ENCODE measurements at regions not wholly inside any gene's neighbourhood (a gene's known extent, or its start where the extent isn't known, plus 50 kb on each side); places are given as distances from the start of the nearest gene placed in this dataset.

DNA sequence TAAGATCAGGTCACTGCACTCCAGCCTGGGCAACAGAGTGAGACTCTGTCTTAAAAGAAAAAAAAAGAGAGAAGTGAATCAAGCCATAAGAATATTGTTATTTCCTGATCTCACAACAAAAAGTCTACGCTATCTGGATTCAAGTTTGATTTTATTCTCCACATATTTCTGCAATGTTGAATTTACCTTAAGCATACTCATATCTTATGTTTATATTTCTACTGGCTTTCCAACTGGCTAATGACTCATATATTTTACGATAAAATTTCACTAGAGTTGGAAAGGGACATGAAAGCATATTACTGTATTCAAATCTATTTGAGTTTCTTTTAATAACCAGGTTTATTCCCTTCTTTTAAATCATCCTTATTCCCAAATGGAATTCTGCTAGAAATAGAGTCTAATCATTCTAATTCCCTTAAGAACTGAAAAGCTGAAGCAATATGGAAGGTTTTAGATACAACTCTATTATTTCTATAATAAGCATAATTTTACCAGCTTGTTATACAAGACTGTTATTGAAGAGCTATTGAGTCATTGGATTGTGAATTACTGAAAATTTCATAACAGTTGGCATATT lies 276.9 kb upstream of the HS3ST5 start:
- H3K36me3 ChIP-seq (ENCODE audit: insufficient read depth, insufficient read length, low read length) = no peaks in the 10 kb centered on the region
- H3K4me3 ChIP-seq (ENCODE audit: insufficient read length, low read depth) = no peak overlapping the region
- H3K27me3 ChIP-seq (ENCODE audit: insufficient read depth, insufficient read length) = no peaks in the 10 kb centered on the region
- no peak for DNase-seq (ENCODE audit: low read depth, low spot score)
- no peaks in the 10 kb centered on the region for H3K4me1 ChIP-seq (ENCODE audit: insufficient read depth, insufficient read length)
- no peak overlapping the region for H3K9ac ChIP-seq (ENCODE audit: insufficient read length, low read depth)
- TF ChIP-seq YY1 (IDR thresholded peaks at IDR 0.05; ENCODE audit: insufficient read depth, insufficient read length) = no peak
- no peak for TF ChIP-seq SUZ12 (IDR thresholded peaks at IDR 0.05; ENCODE audit: extremely low read depth, insufficient read depth, insufficient read length)
- TF ChIP-seq ZNF274 (IDR thresholded peaks at IDR 0.05; ENCODE audit: low read depth, low read length) = no peak
- no peaks in the 10 kb centered on the region for H3K9me3 ChIP-seq (ENCODE audit: insufficient read depth, low read length)

DNA sequence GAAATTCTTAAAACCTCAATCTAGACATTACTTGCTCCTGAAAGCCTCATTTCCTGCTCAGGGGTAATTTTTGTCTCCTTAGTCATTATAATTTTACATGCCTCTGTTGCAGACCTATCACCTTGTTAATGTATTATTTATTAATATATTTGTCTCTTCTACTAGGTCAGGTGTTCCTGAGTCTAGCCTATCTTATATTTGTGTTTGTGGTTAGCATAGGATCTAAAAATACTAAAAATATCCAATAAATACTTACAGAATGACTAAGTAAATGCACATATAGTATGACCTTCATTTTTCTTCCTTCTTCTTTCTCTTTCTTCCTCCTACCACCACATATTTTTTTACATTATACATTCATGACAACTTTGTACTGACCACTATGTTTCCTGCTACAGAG lies 268.9 kb upstream of the HS3ST5 start:
- Histone ChIP-seq H3K9me3 (ENCODE audit: insufficient read depth, low read length) (no peaks in the 10 kb centered on the region), H3K4me3 (ENCODE audit: insufficient read length, low read depth) (no peak overlapping the region), H3K4me1 (ENCODE audit: insufficient read depth, insufficient read length) (no peaks in the 10 kb centered on the region), H3K27me3 (ENCODE audit: insufficient read depth, insufficient read length) (no peaks in the 10 kb centered on the region), H3K36me3 (ENCODE audit: insufficient read depth, insufficient read length, low read length) (no peaks in the 10 kb centered on the region), H3K9ac (ENCODE audit: insufficient read length, low read depth) (no peak overlapping the region)
- TF ChIP-seq YY1 (IDR thresholded peaks at IDR 0.05; ENCODE audit: insufficient read depth, insufficient read length) = no peak
- no peak for TF ChIP-seq SUZ12 (IDR thresholded peaks at IDR 0.05; ENCODE audit: extremely low read depth, insufficient read depth, insufficient read length)
- no peak for TF ChIP-seq ZNF274 (IDR thresholded peaks at IDR 0.05; ENCODE audit: low read depth, low read length)
- no peak for DNase-seq (ENCODE audit: low read depth, low spot score)

DNA sequence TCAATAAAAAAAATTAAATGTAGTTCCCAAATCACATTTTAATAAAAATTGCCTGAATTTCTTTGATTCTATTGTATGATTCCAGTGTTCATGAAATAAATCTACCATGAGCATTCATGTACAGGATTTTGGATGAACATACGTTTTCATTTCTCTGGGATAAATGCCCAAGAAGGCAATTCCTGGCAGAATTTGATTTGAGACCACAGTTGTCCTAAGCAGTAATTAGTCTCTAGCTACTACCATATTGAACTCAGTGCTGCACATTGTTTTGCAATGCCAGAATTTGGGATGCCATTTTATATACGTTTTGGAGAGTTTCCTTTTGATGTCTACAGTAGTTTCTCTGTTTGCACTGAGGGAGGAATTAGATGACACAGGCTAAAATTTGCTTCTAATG lies 265.3 kb upstream of the HS3ST5 start:
- no peaks in the 10 kb centered on the region for H3K27me3 ChIP-seq (ENCODE audit: insufficient read depth, insufficient read length)
- no peaks in the 10 kb centered on the region for H3K9me3 ChIP-seq (ENCODE audit: insufficient read depth, low read length)
- TF ChIP-seq SUZ12 (IDR thresholded peaks at IDR 0.05; ENCODE audit: extremely low read depth, insufficient read depth, insufficient read length) (no peak), ZNF274 (IDR thresholded peaks at IDR 0.05; ENCODE audit: low read depth, low read length) (no peak), YY1 (IDR thresholded peaks at IDR 0.05; ENCODE audit: insufficient read depth, insufficient read length) (no peak)
- no peaks in the 10 kb centered on the region for H3K4me1 ChIP-seq (ENCODE audit: insufficient read depth, insufficient read length)
- no peak for DNase-seq (ENCODE audit: low read depth, low spot score)
- no peak overlapping the region for H3K9ac ChIP-seq (ENCODE audit: insufficient read length, low read depth)
- no peak overlapping the region for H3K4me3 ChIP-seq (ENCODE audit: insufficient read length, low read depth)
- H3K36me3 ChIP-seq (ENCODE audit: insufficient read depth, insufficient read length, low read length) = no peaks in the 10 kb centered on the region

DNA sequence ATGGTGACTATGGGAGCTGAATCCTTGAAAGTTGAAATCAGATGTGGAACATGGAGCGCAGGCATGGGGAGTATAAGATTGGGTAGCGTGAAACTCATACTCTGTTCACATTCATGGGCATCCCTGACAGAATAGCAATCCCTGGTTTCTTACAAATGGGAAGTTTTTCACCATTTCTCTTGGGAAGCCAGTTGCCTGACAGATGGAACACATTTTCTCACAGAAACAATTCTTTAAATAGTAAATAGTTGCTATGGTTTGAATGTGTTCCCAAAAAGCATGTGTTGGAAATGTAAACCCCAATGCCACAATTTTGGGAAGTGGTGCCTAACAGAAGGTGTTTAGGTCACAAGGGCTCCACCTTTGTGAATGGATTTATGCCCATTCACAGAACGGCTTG lies 262.8 kb upstream of the HS3ST5 start:
- no peak overlapping the region for H3K9ac ChIP-seq (ENCODE audit: insufficient read length, low read depth)
- TF ChIP-seq YY1 (IDR thresholded peaks at IDR 0.05; ENCODE audit: insufficient read depth, insufficient read length) = no peak
- no peaks in the 10 kb centered on the region for H3K9me3 ChIP-seq (ENCODE audit: insufficient read depth, low read length)
- no peaks in the 10 kb centered on the region for H3K36me3 ChIP-seq (ENCODE audit: insufficient read depth, insufficient read length, low read length)
- DNase-seq (ENCODE audit: low read depth, low spot score) = no peak
- no peaks in the 10 kb centered on the region for H3K4me1 ChIP-seq (ENCODE audit: insufficient read depth, insufficient read length)
- no peaks in the 10 kb centered on the region for H3K27me3 ChIP-seq (ENCODE audit: insufficient read depth, insufficient read length)
- no peak overlapping the region for H3K4me3 ChIP-seq (ENCODE audit: insufficient read length, low read depth)

DNA sequence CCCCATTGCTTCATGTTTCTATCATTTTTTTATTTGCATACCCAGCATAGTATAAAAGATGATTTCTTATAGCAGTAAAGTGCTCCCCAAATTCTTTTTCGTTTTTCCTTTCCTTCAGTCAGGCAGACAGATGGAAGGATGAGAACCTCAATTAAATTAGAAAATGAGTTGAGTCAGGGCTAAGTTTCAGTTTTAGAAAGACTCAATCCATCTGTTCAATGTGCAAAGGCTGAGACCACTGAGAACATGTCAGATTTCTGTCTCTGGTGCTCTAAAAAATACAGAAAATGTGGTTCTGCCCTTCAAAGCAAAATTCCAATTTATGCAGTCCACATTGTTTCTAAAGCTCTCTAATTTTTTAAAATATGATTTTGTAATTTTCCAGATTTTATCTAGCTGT lies 257.6 kb upstream of the HS3ST5 start:
- Histone ChIP-seq H3K36me3 (ENCODE audit: insufficient read depth, insufficient read length, low read length) (no peaks in the 10 kb centered on the region), H3K27me3 (ENCODE audit: insufficient read depth, insufficient read length) (no peaks in the 10 kb centered on the region), H3K9me3 (ENCODE audit: insufficient read depth, low read length) (no peaks in the 10 kb centered on the region), H3K4me1 (ENCODE audit: insufficient read depth, insufficient read length) (no peaks in the 10 kb centered on the region), H3K9ac (ENCODE audit: insufficient read length, low read depth) (no peak overlapping the region), H3K4me3 (ENCODE audit: insufficient read length, low read depth) (no peak overlapping the region)
- TF ChIP-seq YY1 (IDR thresholded peaks at IDR 0.05; ENCODE audit: insufficient read depth, insufficient read length) = no peak
- no peak for TF ChIP-seq ZNF274 (IDR thresholded peaks at IDR 0.05; ENCODE audit: low read depth, low read length)
- no peak for TF ChIP-seq SUZ12 (IDR thresholded peaks at IDR 0.05; ENCODE audit: extremely low read depth, insufficient read depth, insufficient read length)
- no peak for DNase-seq (ENCODE audit: low read depth, low spot score)

DNA sequence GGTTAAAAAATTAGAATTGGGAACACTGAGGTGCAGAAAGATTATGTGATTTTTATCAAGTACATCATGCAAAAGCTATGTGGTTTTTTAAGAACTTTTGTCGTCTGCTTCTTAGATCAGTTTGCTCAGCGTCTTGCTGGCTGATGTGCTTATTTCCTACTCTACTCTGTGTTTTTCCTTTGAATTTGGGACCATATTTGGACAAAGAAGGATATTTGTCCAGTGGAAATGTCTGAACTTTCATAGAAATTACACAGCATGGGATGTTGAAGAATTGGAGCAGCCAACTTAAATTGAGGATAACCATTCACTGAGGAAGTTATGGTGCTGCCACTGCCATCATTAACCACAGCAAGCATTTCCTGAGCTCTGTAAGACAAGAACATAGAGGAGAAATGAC lies 252.8 kb upstream of the HS3ST5 start:
- Histone ChIP-seq H3K36me3 (ENCODE audit: insufficient read depth, insufficient read length, low read length) (no peaks in the 10 kb centered on the region), H3K4me1 (ENCODE audit: insufficient read depth, insufficient read length) (no peaks in the 10 kb centered on the region), H3K9me3 (ENCODE audit: insufficient read depth, low read length) (no peaks in the 10 kb centered on the region), H3K4me3 (ENCODE audit: insufficient read length, low read depth) (no peak overlapping the region), H3K9ac (ENCODE audit: insufficient read length, low read depth) (no peak overlapping the region), H3K27me3 (ENCODE audit: insufficient read depth, insufficient read length) (no peaks in the 10 kb centered on the region)
- no peak for DNase-seq (ENCODE audit: low read depth, low spot score)
- TF ChIP-seq YY1 (IDR thresholded peaks at IDR 0.05; ENCODE audit: insufficient read depth, insufficient read length) = no peak
- no peak for TF ChIP-seq ZNF274 (IDR thresholded peaks at IDR 0.05; ENCODE audit: low read depth, low read length)
- TF ChIP-seq SUZ12 (IDR thresholded peaks at IDR 0.05; ENCODE audit: extremely low read depth, insufficient read depth, insufficient read length) = no peak

DNA sequence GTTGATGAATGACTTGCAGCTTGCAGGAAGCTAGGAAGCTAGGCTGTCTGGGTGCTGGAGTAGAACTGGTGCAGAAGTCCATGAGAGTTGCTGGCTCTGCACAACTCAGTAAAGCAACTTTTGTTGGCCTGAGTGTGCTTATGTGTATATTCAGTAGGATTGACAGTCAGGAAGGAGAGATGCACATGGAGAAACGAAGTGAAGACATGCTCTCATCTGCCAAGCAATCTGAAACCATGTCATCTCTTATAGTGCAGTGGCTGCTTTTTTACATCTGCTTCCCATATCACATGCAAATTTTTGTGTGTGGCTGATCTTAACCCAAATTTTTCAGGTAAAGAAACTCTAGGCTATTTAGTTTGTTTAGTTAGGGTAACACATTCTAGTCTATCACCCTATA lies 252.4 kb upstream of the HS3ST5 start:
- H3K27me3 ChIP-seq (ENCODE audit: insufficient read depth, insufficient read length) = no peaks in the 10 kb centered on the region
- H3K4me3 ChIP-seq (ENCODE audit: insufficient read length, low read depth) = no peak overlapping the region
- no peaks in the 10 kb centered on the region for H3K9me3 ChIP-seq (ENCODE audit: insufficient read depth, low read length)
- H3K4me1 ChIP-seq (ENCODE audit: insufficient read depth, insufficient read length) = no peaks in the 10 kb centered on the region
- no peak for DNase-seq (ENCODE audit: low read depth, low spot score)
- H3K36me3 ChIP-seq (ENCODE audit: insufficient read depth, insufficient read length, low read length) = no peaks in the 10 kb centered on the region
- no peak overlapping the region for H3K9ac ChIP-seq (ENCODE audit: insufficient read length, low read depth)
- TF ChIP-seq ZNF274 (IDR thresholded peaks at IDR 0.05; ENCODE audit: low read depth, low read length) (no peak), YY1 (IDR thresholded peaks at IDR 0.05; ENCODE audit: insufficient read depth, insufficient read length) (no peak), SUZ12 (IDR thresholded peaks at IDR 0.05; ENCODE audit: extremely low read depth, insufficient read depth, insufficient read length) (no peak)

DNA sequence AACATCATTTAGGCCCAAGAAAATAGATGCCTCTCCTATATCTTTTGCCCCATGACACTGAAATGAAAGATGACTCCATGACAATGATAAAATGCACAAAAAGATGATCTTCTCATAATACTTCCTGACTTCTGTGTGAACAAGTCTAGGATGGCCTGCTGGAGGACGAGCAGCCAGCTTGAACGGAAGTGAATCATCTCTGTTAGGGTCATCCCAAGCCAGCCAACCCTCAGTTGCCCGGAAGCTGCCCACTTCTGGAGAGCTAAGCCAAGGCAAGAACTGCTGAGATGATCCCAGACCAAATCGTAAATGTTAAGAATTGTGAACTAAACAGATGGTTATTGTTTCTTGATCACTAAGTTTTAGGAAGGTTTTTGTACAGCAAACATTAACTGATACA lies 249.7 kb upstream of the HS3ST5 start:
- H3K9ac ChIP-seq (ENCODE audit: insufficient read length, low read depth) = no peak overlapping the region
- no peaks in the 10 kb centered on the region for H3K36me3 ChIP-seq (ENCODE audit: insufficient read depth, insufficient read length, low read length)
- no peaks in the 10 kb centered on the region for H3K9me3 ChIP-seq (ENCODE audit: insufficient read depth, low read length)
- H3K4me1 ChIP-seq (ENCODE audit: insufficient read depth, insufficient read length) = no peaks in the 10 kb centered on the region
- TF ChIP-seq ZNF274 (IDR thresholded peaks at IDR 0.05; ENCODE audit: low read depth, low read length) (no peak), SUZ12 (IDR thresholded peaks at IDR 0.05; ENCODE audit: extremely low read depth, insufficient read depth, insufficient read length) (no peak), YY1 (IDR thresholded peaks at IDR 0.05; ENCODE audit: insufficient read depth, insufficient read length) (no peak)
- no peak for DNase-seq (ENCODE audit: low read depth, low spot score)
- no peaks in the 10 kb centered on the region for H3K27me3 ChIP-seq (ENCODE audit: insufficient read depth, insufficient read length)
- no peak overlapping the region for H3K4me3 ChIP-seq (ENCODE audit: insufficient read length, low read depth)
